ENCODE measurements at regions not wholly inside any gene's neighbourhood (a gene's known extent, or its start where the extent isn't known, plus 50 kb on each side); places are given as distances from the start of the nearest gene placed in this dataset.

- TF ChIP-seq POLR2A (IDR thresholded peaks at IDR 0.05; ENCODE audit: low read length): no peak
- no peak for TF ChIP-seq GATA1 (IDR thresholded peaks at IDR 0.05; ENCODE audit: low read depth, low read length)
These were observed 482.6 kb downstream of the TSN start for GRCh38 chr2:122238006-122238559.
